H9 (cell line): ENCODE measurements at regions not wholly inside any gene's neighbourhood (a gene's known extent, or its start where the extent isn't known, plus 50 kb on each side); places are given as distances from the start of the nearest gene placed in this dataset.

ENCODE experiments used
- DNase-seq: peaks from one replicate; pipeline ENCODE4 v3.0.0-alpha.2; 2017
- H2AFZ ChIP-seq: one replicate; pipeline ENCODE4 v1.6.1; 2013; ENCODE audit warnings: mild to moderate bottlenecking, low read length, control low read depth, moderate library complexity
- H2AK5ac ChIP-seq: 2 replicates; pipeline ENCODE4 v1.6.1; 2013; ENCODE audit warnings: low read length, control low read depth, mixed read lengths; ENCODE audit not compliant: insufficient read length
- H2BK120ac ChIP-seq: one replicate; pipeline ENCODE4 v1.6.1; 2013; ENCODE audit warnings: low read depth, mild to moderate bottlenecking, low read length, control low read depth, inconsistent platforms; ENCODE audit not compliant: poor library complexity, severe bottlenecking
- H2BK12ac ChIP-seq: 2 replicates; pipeline ENCODE4 v1.6.1; 2013; ENCODE audit warnings: low read length, control low read depth, mixed read lengths, low read depth; ENCODE audit not compliant: insufficient read length
- H2BK15ac ChIP-seq: 2 replicates; pipeline ENCODE4 v1.6.1; 2013; ENCODE audit warnings: low read depth, low read length, control low read depth
- H2BK20ac ChIP-seq: one replicate; pipeline ENCODE4 v1.6.1; 2013; ENCODE audit warnings: low read depth, mild to moderate bottlenecking, low read length, control low read depth, inconsistent platforms; ENCODE audit not compliant: poor library complexity, severe bottlenecking
- H2BK5ac ChIP-seq: 2 replicates; pipeline ENCODE4 v1.6.1; 2013; ENCODE audit warnings: low read length, control low read depth, mixed read lengths; ENCODE audit not compliant: insufficient read length
- H3K14ac ChIP-seq: 2 replicates; pipeline ENCODE4 v1.6.1; 2013; ENCODE audit warnings: low read length, control low read depth; ENCODE audit not compliant: insufficient read depth
- H3K18ac ChIP-seq: 2 replicates; pipeline ENCODE4 v1.6.1; 2013; ENCODE audit warnings: low read depth, mild to moderate bottlenecking, mixed read lengths, low read length, control low read depth; ENCODE audit not compliant: insufficient read length
- H3K23ac ChIP-seq: 2 replicates; pipeline ENCODE4 v1.6.1; 2013; ENCODE audit warnings: low read length, control low read depth, mixed read lengths, low read depth; ENCODE audit not compliant: insufficient read length
- H3K23me2 ChIP-seq: 2 replicates; pipeline ENCODE4 v1.6.1; 2013; ENCODE audit warnings: low read depth, mild to moderate bottlenecking, mixed read lengths, low read length, control low read depth; ENCODE audit not compliant: insufficient read length, poor library complexity, severe bottlenecking
- H3K27ac ChIP-seq: 2 replicates; pipeline ENCODE4 v1.5.1; 2013; ENCODE audit warnings: low read length, control low read depth, mixed read lengths, low read depth; ENCODE audit not compliant: insufficient read length
- H3K27me3 ChIP-seq: 2 replicates; pipeline ENCODE4 v1.6.1; 2013; ENCODE audit warnings: low read length, control low read depth, inconsistent platforms; ENCODE audit not compliant: insufficient read depth
- H3K4ac ChIP-seq: 2 replicates; pipeline ENCODE4 v1.6.1; 2013; ENCODE audit warnings: low read depth, mild to moderate bottlenecking, control low read depth, inconsistent platforms, low read length, moderate library complexity
- H3K4me1 ChIP-seq: 2 replicates; pipeline ENCODE4 v1.6.1; 2013; ENCODE audit warnings: low read length, control low read depth, inconsistent platforms; ENCODE audit not compliant: insufficient read depth
- H3K4me2 ChIP-seq: 2 replicates; pipeline ENCODE4 v1.6.1; 2013; ENCODE audit warnings: low read length, control low read depth, mixed read lengths; ENCODE audit not compliant: insufficient read length, insufficient read depth
- H3K56ac ChIP-seq: 2 replicates; pipeline ENCODE4 v1.6.1; 2013; ENCODE audit warnings: low read depth, mild to moderate bottlenecking, mixed read lengths, low read length, control low read depth; ENCODE audit not compliant: insufficient read length
- H3K79me1 ChIP-seq: 2 replicates; pipeline ENCODE4 v1.6.1; 2013; ENCODE audit warnings: low read depth, mild to moderate bottlenecking, moderate library complexity, low read length, control low read depth, inconsistent platforms; ENCODE audit not compliant: insufficient read depth, poor library complexity, severe bottlenecking
- H3K79me2 ChIP-seq: 2 replicates; pipeline ENCODE4 v1.6.1; 2013; ENCODE audit warnings: low read length, control low read depth, inconsistent platforms; ENCODE audit not compliant: insufficient read depth
- H3K9ac ChIP-seq: 2 replicates; pipeline ENCODE4 v1.6.1; 2013; ENCODE audit warnings: low read length, control low read depth, mixed read lengths; ENCODE audit not compliant: insufficient read length; ENCODE audit errors: extremely low read depth
- H3K9me3 ChIP-seq: one replicate; pipeline ENCODE4 v1.6.1; 2013; ENCODE audit warnings: low read depth, low read length, inconsistent platforms; ENCODE audit not compliant: control insufficient read depth
- H3T11ph ChIP-seq: one replicate; pipeline ENCODE4 v1.6.1; 2013; ENCODE audit warnings: mild to moderate bottlenecking, low read length, control low read depth, inconsistent platforms
- H4K20me1 ChIP-seq: one replicate; pipeline ENCODE4 v1.6.1; 2013; ENCODE audit not compliant: control insufficient read depth, insufficient read length, insufficient read depth
- H4K5ac ChIP-seq: 2 replicates; pipeline ENCODE4 v1.6.1; 2013; ENCODE audit warnings: low read depth, mild to moderate bottlenecking, mixed read lengths, low read length, control low read depth; ENCODE audit not compliant: insufficient read length
- H4K8ac ChIP-seq: replicated peaks from 2 replicates; pipeline ENCODE4 v1.6.1; 2013; ENCODE audit warnings: low read length, control low read depth, mixed read lengths, low read depth; ENCODE audit not compliant: insufficient read length
- H4K91ac ChIP-seq: 2 replicates; pipeline ENCODE4 v1.6.1; 2013; ENCODE audit warnings: low read depth, mild to moderate bottlenecking, moderate library complexity, mixed read lengths, low read length, control low read depth; ENCODE audit not compliant: insufficient read length
- H3K27ac Mint-ChIP-seq, 3 experiments: 2 replicates in 2 of 3; 3 replicates in 1 of 3; pipeline ENCODE4 v1.8.0; 2020 to 2021; ENCODE audit warnings: mixed read lengths in 3 of 3, mild to moderate bottlenecking in 1 of 3, moderate library complexity in 1 of 3
- H3K27me3 Mint-ChIP-seq: 2 replicates; pipeline ENCODE4 v1.8.0; 2021; ENCODE audit warnings: low read depth, mild to moderate bottlenecking, moderate library complexity, mixed read lengths
- H3K36me3 Mint-ChIP-seq, 3 experiments: 2 replicates in 2 of 3; 3 replicates in 1 of 3; pipeline ENCODE4 v1.8.0; 2020 to 2021; ENCODE audit warnings: low read depth in 3 of 3, mixed read lengths in 3 of 3; ENCODE audit not compliant: insufficient read depth in 1 of 3
- H3K4me1 Mint-ChIP-seq, 2 experiments: 2 replicates each; pipeline ENCODE4 v1.8.0; 2020; ENCODE audit warnings: mixed read lengths in 2 of 2
- H3K4me3 Mint-ChIP-seq, 2 experiments: 2 replicates in 1 of 2; 3 replicates in 1 of 2; pipeline ENCODE4 v1.8.0; 2020 to 2021; ENCODE audit warnings: mild to moderate bottlenecking in 2 of 2, mixed read lengths in 2 of 2, moderate library complexity in 1 of 2
- H3K9me3 Mint-ChIP-seq, 2 experiments: 2 replicates in 1 of 2; 3 replicates in 1 of 2; pipeline ENCODE4 v1.8.0; 2020; ENCODE audit warnings: mild to moderate bottlenecking in 2 of 2, mixed read lengths in 2 of 2, moderate library complexity in 1 of 2
- WGBS: extraction: QIAGEN DNeasy Blood & Tissue Kit; methylation state at CpG from one replicate; pipeline ENCODE4 v1.1.7; 2013; ENCODE audit warnings: missing lambda C conversion rate, low lambda C conversion rate, mixed read lengths; ENCODE audit not compliant: insufficient read length; ENCODE audit errors: extremely low coverage; 5-methylcytosine and 5-hydroxymethylcytosine counted together
- TF ChIP-seq, protein P1 (sequence below): fragments of 200-600 bp; sonication (generic); conservative IDR thresholded peaks from 3 replicates; pipeline ENCODE4 v1.8.0; 2021; ENCODE audit warnings: antibody characterized with exemption, mild to moderate bottlenecking

DNA sequence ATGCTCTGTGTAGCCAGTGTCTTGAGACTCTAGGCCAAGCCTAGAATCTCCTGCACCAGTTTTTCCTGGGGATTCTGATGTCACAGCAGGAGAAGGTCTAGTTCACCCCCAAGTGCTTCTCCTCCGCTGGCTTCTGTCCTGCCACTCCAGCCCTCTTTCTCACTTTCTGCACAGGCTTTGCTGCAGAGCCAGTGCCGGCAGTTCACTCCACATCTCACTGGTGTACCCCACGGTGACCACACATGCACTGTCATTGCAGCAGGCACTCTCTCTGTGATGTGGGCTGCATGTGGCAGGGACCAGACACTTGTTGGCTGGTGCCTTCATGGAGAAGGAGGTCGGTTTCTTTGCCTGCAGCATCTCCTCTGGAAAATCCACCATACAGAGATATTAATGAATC lies 643.8 kb upstream of the GALNTL6 start:
- Histone ChIP-seq H3K56ac (no peak overlapping the region), H2BK120ac (no peak overlapping the region), H3K14ac (no peak overlapping the region), H3K79me1 (no peaks in the 10 kb centered on the region), H2AFZ (no peak overlapping the region), H3K9ac (no peak overlapping the region), H3K4me2 (no peak overlapping the region), H4K20me1 (no peaks in the 10 kb centered on the region), H3K79me2 (no peaks in the 10 kb centered on the region), H2BK15ac (no peak overlapping the region), H3K23me2 (no peaks in the 10 kb centered on the region), H3K4ac (no peak overlapping the region), H3T11ph (no peak overlapping the region), H2BK5ac (no peak overlapping the region), H4K91ac (no peak overlapping the region), H3K4me1 (no peaks in the 10 kb centered on the region), H4K5ac (no peak overlapping the region), H4K8ac (no peak overlapping the region), H3K27ac (no peak overlapping the region), H2AK5ac (no peak overlapping the region), H3K18ac (no peak overlapping the region), H3K23ac (no peak overlapping the region), H3K9me3 (no peaks in the 10 kb centered on the region), H3K27me3 (no peaks in the 10 kb centered on the region), H2BK20ac (no peak overlapping the region), H2BK12ac (no peak overlapping the region)
- TF ChIP-seq, protein P1, sequence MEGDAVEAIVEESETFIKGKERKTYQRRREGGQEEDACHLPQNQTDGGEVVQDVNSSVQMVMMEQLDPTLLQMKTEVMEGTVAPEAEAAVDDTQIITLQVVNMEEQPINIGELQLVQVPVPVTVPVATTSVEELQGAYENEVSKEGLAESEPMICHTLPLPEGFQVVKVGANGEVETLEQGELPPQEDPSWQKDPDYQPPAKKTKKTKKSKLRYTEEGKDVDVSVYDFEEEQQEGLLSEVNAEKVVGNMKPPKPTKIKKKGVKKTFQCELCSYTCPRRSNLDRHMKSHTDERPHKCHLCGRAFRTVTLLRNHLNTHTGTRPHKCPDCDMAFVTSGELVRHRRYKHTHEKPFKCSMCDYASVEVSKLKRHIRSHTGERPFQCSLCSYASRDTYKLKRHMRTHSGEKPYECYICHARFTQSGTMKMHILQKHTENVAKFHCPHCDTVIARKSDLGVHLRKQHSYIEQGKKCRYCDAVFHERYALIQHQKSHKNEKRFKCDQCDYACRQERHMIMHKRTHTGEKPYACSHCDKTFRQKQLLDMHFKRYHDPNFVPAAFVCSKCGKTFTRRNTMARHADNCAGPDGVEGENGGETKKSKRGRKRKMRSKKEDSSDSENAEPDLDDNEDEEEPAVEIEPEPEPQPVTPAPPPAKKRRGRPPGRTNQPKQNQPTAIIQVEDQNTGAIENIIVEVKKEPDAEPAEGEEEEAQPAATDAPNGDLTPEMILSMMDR: no peak
- Mint-ChIP-seq H3K9me3 (no peaks in the 10 kb centered on the region; a peak in 1 of 5 replicates), H3K4me1 (no peaks in the 10 kb centered on the region), H3K4me3 (no peak overlapping the region), H3K27me3 (no peaks in the 10 kb centered on the region), H3K27ac (no peak overlapping the region), H3K36me3 (no peaks in the 10 kb centered on the region; a peak in 1 of 7 replicates)
- no CpG with 5 or more reads among the region's 4 CpGs for WGBS
- no peak for DNase-seq
